GM12875 (cell line): ENCODE measurements at regions not wholly inside any gene's neighbourhood (a gene's known extent, or its start where the extent isn't known, plus 50 kb on each side); places are given as distances from the start of the nearest gene placed in this dataset.

ENCODE experiments used
- H3K4me3 ChIP-seq: one replicate; pipeline ENCODE4 v1.5.1; 2011; ENCODE audit warnings: low read depth, low read length, control low read depth
- CTCF ChIP-seq: IDR thresholded peaks from 2 replicates; pipeline ENCODE4 v1.5.1; 2011; ENCODE audit warnings: low read depth, mild to moderate bottlenecking, control low read depth, inconsistent platforms, low read length, moderate library complexity, borderline replicate concordance; ENCODE audit not compliant: insufficient read depth

- no peak overlapping the region for H3K4me3 ChIP-seq
- TF ChIP-seq CTCF = no peak
Measured at GRCh38 chr2:14567561-14567960, 65.0 kb upstream of the LRATD1 start.

DNA sequence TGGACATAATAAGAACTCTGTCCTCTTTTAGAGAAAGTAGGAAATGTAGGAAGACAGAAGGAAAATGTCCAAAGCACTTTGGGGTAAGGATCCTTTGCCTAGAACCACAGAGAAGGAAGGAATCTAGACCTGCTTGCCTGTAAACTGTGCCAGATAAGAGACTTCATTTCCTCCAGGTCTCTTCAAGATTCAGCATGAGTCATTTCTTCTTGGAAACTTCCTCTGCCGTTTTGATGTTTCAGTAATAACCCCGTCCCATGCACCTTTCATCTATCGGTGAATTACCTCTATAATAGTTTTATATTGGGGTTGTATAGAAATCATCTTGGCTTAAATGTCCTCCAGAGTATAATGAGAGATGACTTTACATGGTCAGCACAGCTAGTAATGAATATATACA, 63.2 kb upstream of the LRATD1 start:
- no peak for TF ChIP-seq CTCF
- H3K4me3 ChIP-seq = no peak overlapping the region

DNA sequence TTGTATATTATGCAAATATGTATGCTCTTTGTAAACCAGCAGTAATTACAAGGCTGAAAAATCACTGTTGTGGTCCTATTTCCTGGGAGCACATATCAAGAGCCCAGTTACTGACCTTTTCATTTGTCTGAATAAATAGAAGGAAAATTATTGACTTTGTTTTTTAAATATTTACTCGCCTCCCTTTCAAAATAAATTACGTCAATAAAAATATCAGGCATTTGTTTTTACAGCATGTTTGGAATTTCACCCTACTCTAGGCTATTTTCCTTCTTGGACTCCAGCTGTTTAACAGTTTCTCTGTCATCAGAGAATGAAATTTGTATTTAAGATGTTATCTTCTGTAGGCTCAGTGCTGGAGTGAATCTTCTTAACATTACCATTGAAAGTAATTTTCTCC, 59.9 kb upstream of the LRATD1 start:
- no peak overlapping the region for H3K4me3 ChIP-seq
- TF ChIP-seq CTCF = no peak

DNA sequence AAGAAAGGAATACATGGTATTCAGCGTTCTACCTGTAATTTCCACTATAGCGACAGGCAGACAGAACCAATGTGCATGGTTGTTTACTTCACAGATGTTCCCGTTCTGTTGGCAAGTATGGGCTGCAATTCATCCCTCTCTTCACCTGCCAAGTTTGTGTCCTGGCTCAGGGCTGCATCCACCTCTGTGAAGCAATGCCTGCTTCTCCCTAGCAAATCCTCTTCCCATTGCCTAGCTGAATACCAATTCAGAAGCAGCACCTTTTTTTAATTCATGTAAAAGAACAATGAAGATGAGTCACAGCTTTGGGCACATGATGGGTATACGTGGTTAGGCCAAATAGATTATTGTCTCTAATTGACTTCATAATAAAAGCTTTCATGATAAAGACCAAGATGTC, 54.7 kb upstream of the LRATD1 start:
- no peak overlapping the region for H3K4me3 ChIP-seq
- no peak for TF ChIP-seq CTCF
